H1 (cell line): ENCODE measurements at regions not wholly inside any gene's neighbourhood (a gene's known extent, or its start where the extent isn't known, plus 50 kb on each side); places are given as distances from the start of the nearest gene placed in this dataset.

Experiments used
- RAD21 ChIP-seq, 2 experiments: IDR thresholded peaks in 1 of 2; conservative IDR thresholded peaks in 1 of 2; 2 replicates each; pipeline ENCODE4 v1.6.1; 2011; ENCODE audit warnings: low read depth in 2 of 2, low read length in 2 of 2, improper control_type of control experiment in 1 of 2, inconsistent platforms in 1 of 2, mild to moderate bottlenecking in 1 of 2, moderate library complexity in 1 of 2
- SP1 ChIP-seq: IDR thresholded peaks from 2 replicates; pipeline ENCODE4 v1.6.1; 2011; ENCODE audit warnings: low read depth, low read length
- TF ChIP-seq, protein P1 (sequence below): IDR thresholded peaks from 2 replicates; pipeline ENCODE4 v1.6.1; 2011; ENCODE audit warnings: low read length, improper control_type of control experiment
- TF ChIP-seq, protein P2 (sequence below), 3 experiments: IDR thresholded peaks; 1 replicate in 2 of 3; 2 replicates in 1 of 3; pipeline versions ENCODE4 v1.5.1 to v1.6.1; 2011; ENCODE audit warnings: low read length in 3 of 3, mild to moderate bottlenecking in 3 of 3, inconsistent platforms in 2 of 3, low read depth in 1 of 3, moderate library complexity in 1 of 3; ENCODE audit not compliant: insufficient read depth in 1 of 3; ENCODE audit errors: control extremely low read depth in 1 of 3
- TF ChIP-seq, protein P3 (sequence below): IDR thresholded peaks from 2 replicates; pipeline ENCODE4 v1.6.1; 2012; ENCODE audit warnings: low read length, inconsistent platforms

- TF ChIP-seq, protein P1, sequence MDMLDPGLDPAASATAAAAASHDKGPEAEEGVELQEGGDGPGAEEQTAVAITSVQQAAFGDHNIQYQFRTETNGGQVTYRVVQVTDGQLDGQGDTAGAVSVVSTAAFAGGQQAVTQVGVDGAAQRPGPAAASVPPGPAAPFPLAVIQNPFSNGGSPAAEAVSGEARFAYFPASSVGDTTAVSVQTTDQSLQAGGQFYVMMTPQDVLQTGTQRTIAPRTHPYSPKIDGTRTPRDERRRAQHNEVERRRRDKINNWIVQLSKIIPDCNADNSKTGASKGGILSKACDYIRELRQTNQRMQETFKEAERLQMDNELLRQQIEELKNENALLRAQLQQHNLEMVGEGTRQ, result no peak
- TF ChIP-seq SP1 (no peak), RAD21 (IDR thresholded peaks at IDR 0.05 in 1 of 2, conservative IDR thresholded peaks at IDR 0.05 in 1 of 2; ENCODE audit: low read depth in 2 of 2, low read length in 2 of 2) (no peak)
- TF ChIP-seq, protein P2, sequence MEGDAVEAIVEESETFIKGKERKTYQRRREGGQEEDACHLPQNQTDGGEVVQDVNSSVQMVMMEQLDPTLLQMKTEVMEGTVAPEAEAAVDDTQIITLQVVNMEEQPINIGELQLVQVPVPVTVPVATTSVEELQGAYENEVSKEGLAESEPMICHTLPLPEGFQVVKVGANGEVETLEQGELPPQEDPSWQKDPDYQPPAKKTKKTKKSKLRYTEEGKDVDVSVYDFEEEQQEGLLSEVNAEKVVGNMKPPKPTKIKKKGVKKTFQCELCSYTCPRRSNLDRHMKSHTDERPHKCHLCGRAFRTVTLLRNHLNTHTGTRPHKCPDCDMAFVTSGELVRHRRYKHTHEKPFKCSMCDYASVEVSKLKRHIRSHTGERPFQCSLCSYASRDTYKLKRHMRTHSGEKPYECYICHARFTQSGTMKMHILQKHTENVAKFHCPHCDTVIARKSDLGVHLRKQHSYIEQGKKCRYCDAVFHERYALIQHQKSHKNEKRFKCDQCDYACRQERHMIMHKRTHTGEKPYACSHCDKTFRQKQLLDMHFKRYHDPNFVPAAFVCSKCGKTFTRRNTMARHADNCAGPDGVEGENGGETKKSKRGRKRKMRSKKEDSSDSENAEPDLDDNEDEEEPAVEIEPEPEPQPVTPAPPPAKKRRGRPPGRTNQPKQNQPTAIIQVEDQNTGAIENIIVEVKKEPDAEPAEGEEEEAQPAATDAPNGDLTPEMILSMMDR (IDR thresholded peaks at IDR 0.05; ENCODE audit: control extremely low read depth in 1 of 3, insufficient read depth in 1 of 3, low read depth in 1 of 3, low read length in 3 of 3), result no peak
- TF ChIP-seq, protein P3, sequence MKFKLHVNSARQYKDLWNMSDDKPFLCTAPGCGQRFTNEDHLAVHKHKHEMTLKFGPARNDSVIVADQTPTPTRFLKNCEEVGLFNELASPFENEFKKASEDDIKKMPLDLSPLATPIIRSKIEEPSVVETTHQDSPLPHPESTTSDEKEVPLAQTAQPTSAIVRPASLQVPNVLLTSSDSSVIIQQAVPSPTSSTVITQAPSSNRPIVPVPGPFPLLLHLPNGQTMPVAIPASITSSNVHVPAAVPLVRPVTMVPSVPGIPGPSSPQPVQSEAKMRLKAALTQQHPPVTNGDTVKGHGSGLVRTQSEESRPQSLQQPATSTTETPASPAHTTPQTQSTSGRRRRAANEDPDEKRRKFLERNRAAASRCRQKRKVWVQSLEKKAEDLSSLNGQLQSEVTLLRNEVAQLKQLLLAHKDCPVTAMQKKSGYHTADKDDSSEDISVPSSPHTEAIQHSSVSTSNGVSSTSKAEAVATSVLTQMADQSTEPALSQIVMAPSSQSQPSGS, result no peak
Observed at GRCh38 chr7:83290211-83290610, 127.5 kb upstream of the PCLO start.
